K562 (cell line): ENCODE measurements at regions not wholly inside any gene's neighbourhood (a gene's known extent, or its start where the extent isn't known, plus 50 kb on each side); places are given as distances from the start of the nearest gene placed in this dataset.

Experiments used
- ATAC-seq: fragments of 200-7000 bp; cut with Tn5 transposase; 3 replicates; pipeline ENCODE4 v1.9.1; 2020; ENCODE audit warnings: moderate library complexity
- BruUV-seq: library from RNA; stranded (reverse); fragments of 400-500 nt; replicated peaks from 2 replicates; lab custom pipeline; 2021; lab: Mats Ljungman, UMichigan
- CTCF ChIA-PET: fragments of 300-600 bp; formaldehyde crosslinking; extraction: SDS; loops from one replicate; lab custom pipeline; 2021; ENCODE audit warnings: low intra/inter-chr PET ratio; lab: Yijun Ruan, JAX
- POLR2A ChIA-PET: fragments of 300-600, 350-650 bp; sonication (Branson Sonifier 250); formaldehyde crosslinking; extraction: SDS; loops from one replicate; lab custom pipeline; 2021; ENCODE audit warnings: antibody characterized with exemption, inconsistent platforms; lab: Yijun Ruan, JAX
- DNase-seq, 4 experiments: peaks; one replicate each; pipeline versions ENCODE4 v3.0.0 to v3.0.0-alpha.2; 2011 to 2018; ENCODE audit warnings: low spot score in 3 of 4, mixed read lengths in 3 of 4; ENCODE audit errors: extremely low read depth in 1 of 4
- FAIRE-seq: peaks from 2 replicates; lab custom pipeline; 2011; peaks lifted over from hg19 to GRCh38; lab: Jason Lieb, UNC
- H2AFZ ChIP-seq: 2 replicates; pipeline ENCODE4 v1.6.0; 2011; ENCODE audit warnings: low read depth, low read length, control low read depth, inconsistent platforms
- H3K27ac ChIP-seq: fragments of 200-600 bp; 3 replicates; pipeline ENCODE4 v1.8.0; 2011; ENCODE audit warnings: low read depth, mild to moderate bottlenecking, control low read depth, inconsistent platforms, low read length, moderate library complexity, mixed read lengths; ENCODE audit errors: extremely low read depth
- H3K27me3 ChIP-seq, 2 experiments: fragments of 300-600 bp in 1 of 2; 2 replicates in 1 of 2; 3 replicates in 1 of 2; pipeline versions ENCODE4 v1.6.0 to v1.8.0; 2011; ENCODE audit warnings: inconsistent platforms in 2 of 2, low read length in 2 of 2, mild to moderate bottlenecking in 1 of 2, mixed read lengths in 1 of 2, moderate library complexity in 1 of 2; ENCODE audit not compliant: control insufficient read depth in 2 of 2, insufficient read depth in 2 of 2
- H3K36me3 ChIP-seq: fragments of 300-600 bp; 3 replicates; pipeline ENCODE4 v1.8.0; 2011; ENCODE audit warnings: mild to moderate bottlenecking, low read length, inconsistent platforms; ENCODE audit not compliant: control insufficient read depth, insufficient read depth
- H3K4me1 ChIP-seq, 2 experiments: fragments of 200-600 bp in 1 of 2; replicated peaks in 1 of 2; 2 replicates in 1 of 2; 3 replicates in 1 of 2; pipeline versions ENCODE4 v1.5.1 to v1.8.0; 2011; ENCODE audit warnings: inconsistent platforms in 2 of 2, low read length in 2 of 2, mild to moderate bottlenecking in 1 of 2, mixed read lengths in 1 of 2, moderate library complexity in 1 of 2; ENCODE audit not compliant: control insufficient read depth in 2 of 2, insufficient read depth in 2 of 2
- H3K4me2 ChIP-seq: 2 replicates; pipeline ENCODE4 v1.6.1; 2011; ENCODE audit warnings: low read length, control low read depth, inconsistent platforms, mixed read lengths; ENCODE audit not compliant: insufficient read depth
- H3K4me3 ChIP-seq: fragments of 200-600 bp; sonication (generic), shearing (Covaris generic); 2 replicates; pipeline ENCODE4 v1.5.1; 2016; ENCODE audit warnings: control low read depth, inconsistent platforms
- H3K79me2 ChIP-seq: fragments of 200-600 bp; 3 replicates; pipeline ENCODE4 v1.8.0; 2011; ENCODE audit warnings: low read length, inconsistent platforms; ENCODE audit not compliant: control insufficient read depth, insufficient read depth
- H3K9ac ChIP-seq, 2 experiments: 2 replicates each; pipeline versions ENCODE4 v1.6.0 to v1.6.1; 2011; ENCODE audit warnings: low read depth in 2 of 2, low read length in 2 of 2, control low read depth in 1 of 2, inconsistent platforms in 1 of 2, mild to moderate bottlenecking in 1 of 2, mixed read lengths in 1 of 2; ENCODE audit not compliant: insufficient read depth in 1 of 2
- H3K9me1 ChIP-seq: one replicate; pipeline ENCODE4 v1.6.0; 2011; ENCODE audit warnings: inconsistent platforms, mild to moderate bottlenecking, low read length, moderate library complexity; ENCODE audit not compliant: control insufficient read depth, insufficient read depth
- H3K9me3 ChIP-seq: replicated peaks from 2 replicates; pipeline ENCODE4 v1.5.1; 2011; ENCODE audit warnings: low read depth, low read length, inconsistent platforms; ENCODE audit not compliant: control insufficient read depth, insufficient read depth
- H4K20me1 ChIP-seq: replicated peaks from 2 replicates; pipeline ENCODE4 v1.6.1; 2011; ENCODE audit warnings: low read length, inconsistent platforms, mixed read lengths; ENCODE audit not compliant: control insufficient read depth, insufficient read depth
- CTCF ChIP-seq, 3 experiments: IDR thresholded peaks in 2 of 3; conservative IDR thresholded peaks in 1 of 3; 2 replicates each; pipeline ENCODE4 v1.5.1; 2011 to 2012; ENCODE audit warnings: low read length in 3 of 3, mild to moderate bottlenecking in 3 of 3, control low read depth in 2 of 3, improper control_type of control experiment in 1 of 3, inconsistent platforms in 1 of 3, low read depth in 1 of 3, mixed read lengths in 1 of 3, moderate library complexity in 1 of 3; ENCODE audit not compliant: insufficient read depth in 2 of 3
- ELF4 ChIP-seq: fragments of 450-650 bp; formaldehyde crosslinking; IDR thresholded peaks from 2 replicates; pipeline ENCODE4 v1.4.0; 2022; ENCODE audit warnings: missing genetic modification characterization
- MAFF ChIP-seq: IDR thresholded peaks from 2 replicates; pipeline ENCODE4 v1.6.1; 2012; ENCODE audit warnings: low read length, improper control_type of control experiment
- RBM17 ChIP-seq: fragments of 200-400 bp; formaldehyde crosslinking; IDR thresholded peaks from 2 replicates; pipeline ENCODE4 v1.6.1; 2017; ENCODE audit warnings: low read depth, mild to moderate bottlenecking, low read length, borderline replicate concordance
- ZKSCAN1 ChIP-seq: fragments of 150-350 bp; IDR thresholded peaks from 2 replicates; pipeline ENCODE4 v1.6.1; 2016; ENCODE audit warnings: low read depth, low read length
- WGBS: fragments of 100-300 bp; shearing (Covaris generic); methylation state at CpG from one replicate; pipeline ENCODE4 v1.1.6; 2016; ENCODE audit warnings: low coverage, mixed read lengths; ENCODE audit not compliant: insufficient coverage; ENCODE audit errors: missing lambda C conversion rate; 5-methylcytosine and 5-hydroxymethylcytosine counted together
- in situ Hi-C: fragments of 300-500 bp; cut with MboI; formaldehyde crosslinking; loops from 4 replicates; pipeline ENCODE4 v1.15.0; 2018; ENCODE audit warnings: inconsistent platforms, mixed read lengths
- intact Hi-C: fragments of 100-400 bp; cut with micrococcal nuclease; formaldehyde crosslinking; loops from 2 replicates; pipeline ENCODE4 v1.14.2; 2022
- TF ChIP-seq, protein P1 (sequence below): IDR thresholded peaks from 2 replicates; pipeline ENCODE4 v1.6.1; 2014; ENCODE audit warnings: antibody characterized with exemption
- TF ChIP-seq, protein P2 (sequence below): fragments of 450-650 bp; formaldehyde crosslinking; IDR thresholded peaks from 2 replicates; pipeline ENCODE4 v1.4.0; 2020; ENCODE audit warnings: mild to moderate bottlenecking, mixed read lengths

DNA sequence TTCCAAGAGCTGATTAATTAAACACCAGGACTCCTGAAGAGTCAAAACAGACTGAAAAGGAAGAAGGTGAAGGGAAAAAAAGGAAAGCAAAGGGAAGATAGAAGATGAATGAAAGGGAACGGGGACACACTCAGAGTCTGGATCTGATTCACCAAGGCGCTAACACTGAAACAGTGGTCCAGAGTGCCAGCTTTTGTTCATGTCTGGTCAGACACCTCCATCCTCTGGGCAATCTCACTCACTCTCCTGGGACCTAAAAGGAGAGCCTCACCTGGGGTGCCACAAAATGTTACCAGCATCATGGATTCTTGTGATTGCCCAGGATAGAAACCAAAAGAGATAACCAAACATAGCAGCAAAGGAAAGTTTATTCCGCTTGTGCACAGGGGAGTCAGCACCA lies 120.3 kb upstream of the AFF2 start (continued):
- TF ChIP-seq, protein P1, sequence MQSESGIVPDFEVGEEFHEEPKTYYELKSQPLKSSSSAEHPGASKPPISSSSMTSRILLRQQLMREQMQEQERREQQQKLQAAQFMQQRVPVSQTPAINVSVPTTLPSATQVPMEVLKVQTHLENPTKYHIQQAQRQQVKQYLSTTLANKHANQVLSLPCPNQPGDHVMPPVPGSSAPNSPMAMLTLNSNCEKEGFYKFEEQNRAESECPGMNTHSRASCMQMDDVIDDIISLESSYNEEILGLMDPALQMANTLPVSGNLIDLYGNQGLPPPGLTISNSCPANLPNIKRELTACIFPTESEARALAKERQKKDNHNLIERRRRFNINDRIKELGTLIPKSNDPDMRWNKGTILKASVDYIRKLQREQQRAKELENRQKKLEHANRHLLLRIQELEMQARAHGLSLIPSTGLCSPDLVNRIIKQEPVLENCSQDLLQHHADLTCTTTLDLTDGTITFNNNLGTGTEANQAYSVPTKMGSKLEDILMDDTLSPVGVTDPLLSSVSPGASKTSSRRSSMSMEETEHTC: no peak

DNA sequence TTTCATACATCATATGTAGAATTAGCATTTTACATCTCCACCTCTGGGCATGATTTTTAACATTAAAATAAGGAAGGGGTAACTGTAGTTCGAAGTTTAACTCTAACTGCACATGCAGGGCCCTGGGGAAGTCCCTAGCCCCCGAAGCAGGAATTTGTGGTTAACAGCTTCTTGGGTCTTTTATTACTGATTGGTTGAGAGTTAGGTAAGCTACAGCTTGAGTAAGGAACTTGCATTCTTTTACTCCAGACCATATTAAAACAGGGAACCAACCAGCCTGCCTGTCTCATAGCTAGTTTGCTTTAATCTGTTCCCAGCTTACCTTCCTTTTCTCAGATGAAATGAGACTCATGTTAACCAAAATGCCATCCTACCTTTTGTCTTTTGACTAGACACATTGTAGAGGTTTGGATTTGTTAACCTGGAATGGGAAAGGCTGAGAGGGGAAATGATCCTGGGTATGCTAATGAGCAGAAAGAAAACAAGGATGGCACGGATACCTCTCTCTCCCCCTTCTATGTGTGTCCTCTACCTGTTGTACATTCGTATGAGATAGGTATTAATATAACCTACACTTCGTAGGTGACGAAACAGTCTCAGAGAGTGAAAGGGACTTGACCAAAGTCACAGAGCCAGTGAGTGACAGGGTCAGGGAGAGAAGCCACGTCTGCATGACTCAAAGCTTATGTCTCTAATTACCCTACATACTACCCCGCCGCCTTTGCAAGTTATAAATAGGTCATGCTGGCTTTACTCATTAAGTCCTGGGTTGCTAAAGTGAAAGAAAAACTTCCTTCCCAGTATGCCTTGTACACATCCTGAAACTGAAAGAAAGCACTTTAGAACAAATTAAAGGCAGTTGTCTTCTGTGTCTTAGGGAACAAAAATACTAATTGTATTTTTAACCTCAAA lies 119.5 kb upstream of the AFF2 start:
- ATAC-seq: no peak
- in situ Hi-C loops: no loop called here
- POLR2A ChIA-PET: no interaction called here
- TF ChIP-seq, protein P2, sequence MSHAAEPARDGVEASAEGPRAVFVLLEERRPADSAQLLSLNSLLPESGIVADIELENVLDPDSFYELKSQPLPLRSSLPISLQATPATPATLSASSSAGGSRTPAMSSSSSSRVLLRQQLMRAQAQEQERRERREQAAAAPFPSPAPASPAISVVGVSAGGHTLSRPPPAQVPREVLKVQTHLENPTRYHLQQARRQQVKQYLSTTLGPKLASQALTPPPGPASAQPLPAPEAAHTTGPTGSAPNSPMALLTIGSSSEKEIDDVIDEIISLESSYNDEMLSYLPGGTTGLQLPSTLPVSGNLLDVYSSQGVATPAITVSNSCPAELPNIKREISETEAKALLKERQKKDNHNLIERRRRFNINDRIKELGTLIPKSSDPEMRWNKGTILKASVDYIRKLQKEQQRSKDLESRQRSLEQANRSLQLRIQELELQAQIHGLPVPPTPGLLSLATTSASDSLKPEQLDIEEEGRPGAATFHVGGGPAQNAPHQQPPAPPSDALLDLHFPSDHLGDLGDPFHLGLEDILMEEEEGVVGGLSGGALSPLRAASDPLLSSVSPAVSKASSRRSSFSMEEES: no peak
- TF ChIP-seq MAFF (no peak), ELF4 (CRISPR knock-in tag) (no peak), CTCF (IDR thresholded peaks at IDR 0.05 in 2 of 3, conservative IDR thresholded peaks at IDR 0.05 in 1 of 3; ENCODE audit: insufficient read depth in 2 of 3, low read depth in 1 of 3, low read length in 3 of 3) (no peak), ZKSCAN1 (no peak), RBM17 (no peak)

More for the DNA sequence above, 119.5 kb upstream of the AFF2 start:
- Histone ChIP-seq H3K9ac (no peak overlapping the region), H3K9me1 (no peaks in the 10 kb centered on the region), H4K20me1 (no peaks in the 10 kb centered on the region), H3K4me2 (no peak overlapping the region), H3K27me3 (no peaks in the 10 kb centered on the region), H3K4me1 (no peaks in the 10 kb centered on the region), H3K36me3 (no peaks in the 10 kb centered on the region), H3K79me2 (no peaks in the 10 kb centered on the region), H3K9me3 (no peaks in the 10 kb centered on the region), H3K27ac (no peak overlapping the region), H2AFZ (no peak overlapping the region), H3K4me3 (no peak overlapping the region)
- CTCF ChIA-PET: no interaction called here
- DNase-seq (no peak), FAIRE-seq (no peak)
- BruUV-seq: no TSS peak
- WGBS: 0% methylated on average over 8 of the region's 9 CpGs
- intact Hi-C loops: no loop called here
